IMR-90 (cell line): ENCODE measurements at regions not wholly inside any gene's neighbourhood (a gene's known extent, or its start where the extent isn't known, plus 50 kb on each side); places are given as distances from the start of the nearest gene placed in this dataset.
"Not testable (repeated sequence)": the region's sequence is repeated elsewhere in the genome, so short reads cannot be mapped to it uniquely, and the experiment has no call there.

Experiments used
- ATAC-seq: fragments of 200-7000 bp; cut with Tn5 transposase; 2 replicates; pipeline ENCODE4 v1.9.1; 2020; ENCODE audit warnings: low read depth, mild to moderate bottlenecking, moderate library complexity
- BruUV-seq: library from RNA; stranded (reverse); fragments of 400-500 nt; replicated peaks from 2 replicates; lab custom pipeline; 2021; lab: Mats Ljungman, UMichigan
- CTCF ChIA-PET: fragments of 300-600 bp; formaldehyde crosslinking; extraction: SDS; loops from one replicate; lab custom pipeline; 2021; ENCODE audit warnings: antibody characterized with exemption; lab: Yijun Ruan, JAX
- POLR2A ChIA-PET: fragments of 300-600 bp; sonication (Branson Sonifier 250); formaldehyde crosslinking; loops from one replicate; lab custom pipeline; 2022; ENCODE audit warnings: antibody characterized with exemption; ENCODE audit not compliant: unreplicated experiment; lab: Charles Lee
- DNase-seq: peaks from one replicate; pipeline ENCODE4 v3.0.0; 2013
- H2AFZ ChIP-seq: replicated peaks from 2 replicates; pipeline ENCODE3; 2013; ENCODE audit warnings: low read length, mild to moderate bottlenecking; ENCODE audit not compliant: poor library complexity
- H2AK5ac ChIP-seq: 2 replicates; pipeline ENCODE4 v1.6.1; 2013; ENCODE audit warnings: low read depth, low read length, inconsistent platforms
- H2AK9ac ChIP-seq: replicated peaks from 2 replicates; pipeline ENCODE3; 2013; ENCODE audit warnings: mild to moderate bottlenecking, low read depth, low read length, moderate library complexity; ENCODE audit not compliant: poor library complexity
- H2BK120ac ChIP-seq: 2 replicates; pipeline ENCODE4 v1.6.1; 2013; ENCODE audit warnings: low read depth, low read length, inconsistent platforms
- H2BK15ac ChIP-seq: 3 replicates; pipeline ENCODE4 v1.6.1; 2013; ENCODE audit warnings: low read depth, low read length, inconsistent platforms
- H2BK20ac ChIP-seq: 2 replicates; pipeline ENCODE4 v1.6.1; 2013; ENCODE audit warnings: low read depth, mild to moderate bottlenecking, inconsistent platforms, low read length, moderate library complexity
- H2BK5ac ChIP-seq: 2 replicates; pipeline ENCODE4 v1.6.1; 2013; ENCODE audit warnings: mild to moderate bottlenecking, low read depth, low read length, inconsistent platforms; ENCODE audit not compliant: poor library complexity, severe bottlenecking
- H3K14ac ChIP-seq: replicated peaks from 2 replicates; pipeline ENCODE4 v1.6.1; 2013; ENCODE audit warnings: low read depth, low read length, inconsistent platforms
- H3K18ac ChIP-seq: 2 replicates; pipeline ENCODE4 v1.6.1; 2013; ENCODE audit warnings: low read depth, low read length, control low read depth
- H3K23ac ChIP-seq: 2 replicates; pipeline ENCODE4 v1.6.1; 2013; ENCODE audit warnings: low read depth, low read length, inconsistent platforms
- H3K27ac ChIP-seq: 2 replicates; pipeline ENCODE4 v1.5.1; 2013; ENCODE audit warnings: mild to moderate bottlenecking, control low read depth, low read length; ENCODE audit not compliant: insufficient read depth
- H3K27me3 ChIP-seq: 2 replicates; pipeline ENCODE4 v1.6.1; 2013; ENCODE audit warnings: low read length; ENCODE audit not compliant: control insufficient read depth, insufficient read depth
- H3K36me3 ChIP-seq: 2 replicates; pipeline ENCODE4 v1.6.1; 2013; ENCODE audit warnings: low read length, mixed read lengths; ENCODE audit not compliant: control insufficient read depth, insufficient read depth
- H3K4ac ChIP-seq: 2 replicates; pipeline ENCODE4 v1.6.1; 2013; ENCODE audit warnings: low read depth, low read length, inconsistent platforms
- H3K4me1 ChIP-seq: 2 replicates; pipeline ENCODE4 v1.6.1; 2013; ENCODE audit warnings: low read length, mixed read lengths; ENCODE audit not compliant: control insufficient read depth, insufficient read depth
- H3K4me2 ChIP-seq: 2 replicates; pipeline ENCODE4 v1.6.1; 2013; ENCODE audit warnings: low read depth, mild to moderate bottlenecking, control low read depth, low read length, moderate library complexity
- H3K4me3 ChIP-seq: 2 replicates; pipeline ENCODE4 v1.5.1; 2013; ENCODE audit warnings: low read depth, mild to moderate bottlenecking, control low read depth, low read length, moderate library complexity; ENCODE audit not compliant: insufficient read depth
- H3K56ac ChIP-seq: 2 replicates; pipeline ENCODE4 v1.6.1; 2013; ENCODE audit warnings: low read length, inconsistent platforms; ENCODE audit not compliant: insufficient read depth; ENCODE audit errors: extremely low read depth
- H3K79me1 ChIP-seq, 2 experiments: 2 replicates each; pipeline ENCODE4 v1.6.1; 2013; ENCODE audit warnings: low read length in 2 of 2, inconsistent platforms in 1 of 2, low read depth in 1 of 2
- H3K9ac ChIP-seq: 2 replicates; pipeline ENCODE4 v1.6.1; 2013; ENCODE audit warnings: low read depth, low read length, control low read depth
- H3K9me1 ChIP-seq: 2 replicates; pipeline ENCODE4 v1.6.1; 2013; ENCODE audit warnings: low read length, inconsistent platforms; ENCODE audit not compliant: insufficient read depth
- H3K9me3 ChIP-seq: 2 replicates; pipeline ENCODE4 v1.6.1; 2013; ENCODE audit warnings: low read length; ENCODE audit not compliant: control insufficient read depth, insufficient read depth
- H4K20me1 ChIP-seq: 2 replicates; pipeline ENCODE4 v1.6.1; 2013; ENCODE audit warnings: low read length, inconsistent platforms; ENCODE audit not compliant: insufficient read depth
- H4K5ac ChIP-seq: 2 replicates; pipeline ENCODE4 v1.6.1; 2013; ENCODE audit warnings: mild to moderate bottlenecking, low read depth, low read length, control low read depth
- H4K8ac ChIP-seq, 2 experiments: 2 replicates each; pipeline ENCODE4 v1.6.1; 2013; ENCODE audit warnings: low read depth in 2 of 2, low read length in 2 of 2, control low read depth in 1 of 2, inconsistent platforms in 1 of 2
- H4K91ac ChIP-seq: 2 replicates; pipeline ENCODE4 v1.6.1; 2013; ENCODE audit warnings: low read depth, low read length, inconsistent platforms; ENCODE audit not compliant: insufficient read depth
- WGBS, 2 experiments: methylation state at CpG; one replicate each; pipeline versions ENCODE4 v1.1.5 to v1.1.7; 2013; ENCODE audit warnings: missing lambda C conversion rate in 2 of 2; ENCODE audit not compliant: insufficient read length in 1 of 2; ENCODE audit errors: extremely low coverage in 2 of 2; 5-methylcytosine and 5-hydroxymethylcytosine counted together
- dilution Hi-C: fragments of 300-500 bp; cut with HindIII; formaldehyde crosslinking; loops from one replicate; pipeline ENCODE4 v1.14.3; 2018; ENCODE audit warnings: low sequenced_read_pairs; ENCODE audit not compliant: unreplicated experiment
- in situ Hi-C: fragments of 300-500 bp; cut with MboI; formaldehyde crosslinking; loops from 3 replicates; pipeline ENCODE4 v1.14.3; 2019; ENCODE audit warnings: low sequenced_read_pairs, inconsistent platforms, mixed read lengths
- intact Hi-C: fragments of 100-400 bp; cut with micrococcal nuclease; formaldehyde crosslinking; loops from 2 replicates; pipeline ENCODE4 v1.10.0; 2022

DNA sequence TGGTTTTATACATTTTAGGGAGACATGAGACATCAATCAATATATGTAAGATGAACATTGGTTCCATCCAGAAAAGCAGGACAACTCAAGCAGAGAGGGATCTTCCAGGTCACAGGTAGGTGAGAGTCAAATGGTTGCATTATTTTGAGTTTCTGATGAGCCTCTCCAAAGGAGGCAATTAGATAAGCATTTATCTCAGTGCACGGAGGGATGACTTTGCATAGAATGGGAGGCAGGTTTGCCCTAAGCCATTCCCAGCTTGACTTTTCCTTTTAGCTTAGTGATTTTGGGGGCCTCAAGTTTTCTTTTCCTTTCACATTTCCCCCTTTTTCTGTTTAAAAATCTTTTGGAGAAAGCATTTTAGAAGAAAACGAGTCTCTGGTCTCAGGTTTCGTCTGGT, 58.4 kb upstream of the BDH1 start:
- BruUV-seq, result TSS peak; percentile 18
- CTCF ChIA-PET, result not testable (repeated sequence)

More for the DNA sequence above, 58.4 kb upstream of the BDH1 start:
- H2AK9ac ChIP-seq, H3K4ac ChIP-seq, H4K5ac ChIP-seq, H2BK15ac ChIP-seq, H2AK5ac ChIP-seq, dilution Hi-C loops, in situ Hi-C loops, DNase-seq, H3K9me3 ChIP-seq, H3K4me1 ChIP-seq, H4K20me1 ChIP-seq, H4K8ac ChIP-seq, H3K56ac ChIP-seq, H3K9me1 ChIP-seq, POLR2A ChIA-PET, H3K14ac ChIP-seq, H3K27ac ChIP-seq, H2AFZ ChIP-seq, H3K18ac ChIP-seq, H3K9ac ChIP-seq, ATAC-seq, H3K23ac ChIP-seq, H3K27me3 ChIP-seq, intact Hi-C loops, H2BK20ac ChIP-seq, H4K91ac ChIP-seq, H2BK120ac ChIP-seq, H3K4me2 ChIP-seq, H2BK5ac ChIP-seq, H3K4me3 ChIP-seq: not testable (repeated sequence)
- WGBS, 2 experiments, result no CpG with 5 or more reads among the region's 3 CpGs
- H3K36me3 ChIP-seq, result peaks cover 27% of the 10 kb centered on the region
- peaks cover 12% of the 10 kb centered on the region in 2 experiments; a peak in 2 of 4 replicates for H3K79me1 ChIP-seq
